ENCODE measurements at regions not wholly inside any gene's neighbourhood (a gene's known extent, or its start where the extent isn't known, plus 50 kb on each side); places are given as distances from the start of the nearest gene placed in this dataset.

- DNase-seq, result no peak
- Mint-ChIP-seq H3K36me3 (ENCODE audit: unreplicated experiment) (no peaks in the 10 kb centered on the region), H3K4me1 (ENCODE audit: low read depth, unreplicated experiment) (no peaks in the 10 kb centered on the region), H3K27me3 (ENCODE audit: unreplicated experiment) (no peaks in the 10 kb centered on the region), H3K27ac (ENCODE audit: unreplicated experiment) (no peak overlapping the region), H3K4me3 (ENCODE audit: unreplicated experiment) (no peak overlapping the region), H3K9me3 (ENCODE audit: unreplicated experiment) (peaks cover 4% of the 10 kb centered on the region)
- TF ChIP-seq CTCF (IDR thresholded peaks at IDR 0.05; ENCODE audit: partially characterized antibody, unreplicated experiment), result no peak
Observed at GRCh38 chr17:427891-428290, 75.3 kb upstream of the RPH3AL start.

DNA sequence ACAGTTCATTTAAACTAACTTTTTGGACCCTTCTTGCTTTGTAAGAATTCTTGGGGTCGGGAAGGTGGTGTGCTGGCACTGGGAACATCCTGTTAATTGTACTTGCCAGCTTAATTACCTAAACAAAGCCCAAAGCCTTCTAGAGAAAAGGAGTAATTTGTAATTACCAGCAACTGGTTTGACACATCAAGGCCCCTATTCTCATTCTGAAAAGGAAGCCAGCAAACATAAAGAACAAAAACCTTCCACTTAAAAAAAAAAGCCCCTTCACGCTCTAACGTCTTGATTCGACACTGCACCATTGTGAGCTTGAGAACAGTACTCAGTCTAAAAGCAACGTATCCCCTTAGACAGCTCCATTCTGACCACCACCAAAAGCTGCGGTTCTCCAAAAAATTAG lies 74.7 kb upstream of the RPH3AL start:
- Mint-ChIP-seq H3K4me3 (ENCODE audit: unreplicated experiment) (no peak overlapping the region), H3K27ac (ENCODE audit: unreplicated experiment) (no peak overlapping the region)

GRCh38 chr17:422196-422930 lies 69.8 kb upstream of the RPH3AL start:
- no peak for DNase-seq
- Mint-ChIP-seq H3K27me3 (ENCODE audit: unreplicated experiment) (peaks cover 2% of the 10 kb centered on the region), H3K9me3 (ENCODE audit: unreplicated experiment) (peaks cover 3% of the 10 kb centered on the region), H3K27ac (ENCODE audit: unreplicated experiment) (no peak overlapping the region), H3K36me3 (ENCODE audit: unreplicated experiment) (peaks cover 6% of the 10 kb centered on the region), H3K4me1 (ENCODE audit: low read depth, unreplicated experiment) (no peaks in the 10 kb centered on the region), H3K4me3 (ENCODE audit: unreplicated experiment) (no peak overlapping the region)
- TF ChIP-seq CTCF (IDR thresholded peaks at IDR 0.05; ENCODE audit: partially characterized antibody, unreplicated experiment), result no peak

More for the DNA sequence above, 74.7 kb upstream of the RPH3AL start:
- no peaks in the 10 kb centered on the region for H3K27me3 Mint-ChIP-seq (ENCODE audit: unreplicated experiment)
- H3K4me1 Mint-ChIP-seq (ENCODE audit: low read depth, unreplicated experiment), result no peaks in the 10 kb centered on the region
- no peak for DNase-seq
- no peak for TF ChIP-seq CTCF (IDR thresholded peaks at IDR 0.05; ENCODE audit: partially characterized antibody, unreplicated experiment)
- H3K36me3 Mint-ChIP-seq (ENCODE audit: unreplicated experiment), result no peaks in the 10 kb centered on the region
- peaks cover 4% of the 10 kb centered on the region for H3K9me3 Mint-ChIP-seq (ENCODE audit: unreplicated experiment)

DNA sequence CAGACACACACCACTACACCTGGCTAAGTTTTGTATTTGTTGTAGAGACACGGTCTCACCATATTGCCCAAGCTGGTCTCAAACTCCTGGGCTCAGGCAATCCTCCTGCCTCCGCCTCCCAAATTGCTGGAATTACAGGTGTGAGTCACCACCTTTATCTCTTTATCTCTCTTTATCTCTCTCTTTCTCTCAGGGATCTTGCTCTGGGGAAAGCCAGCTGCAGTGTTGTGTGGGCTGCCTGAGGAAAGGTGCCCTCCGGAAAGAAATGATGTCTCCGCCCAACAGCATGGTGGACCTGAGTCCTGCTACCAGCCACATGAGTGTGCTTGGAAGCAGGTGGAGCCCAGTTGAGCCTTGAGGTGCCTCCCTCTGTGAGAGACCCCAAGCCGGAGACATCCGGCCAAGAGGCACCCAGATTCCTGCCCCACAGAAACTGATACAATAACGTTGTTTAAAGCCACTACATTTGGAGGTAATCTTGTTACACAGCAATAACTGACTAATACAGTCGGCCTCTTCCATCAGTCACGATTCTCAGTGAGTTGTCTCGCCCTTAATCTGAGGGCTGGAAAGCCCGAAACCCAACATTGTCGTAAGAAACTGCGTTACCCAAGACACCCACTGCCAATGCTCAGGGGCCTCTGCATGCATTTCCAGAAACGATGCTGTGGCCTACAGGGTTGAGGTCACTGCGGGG lies 68.0 kb upstream of the RPH3AL start:
- H3K4me1 Mint-ChIP-seq (ENCODE audit: low read depth, unreplicated experiment), result no peaks in the 10 kb centered on the region
- no peak for TF ChIP-seq CTCF (IDR thresholded peaks at IDR 0.05; ENCODE audit: partially characterized antibody, unreplicated experiment)
- peaks cover 3% of the 10 kb centered on the region for H3K27me3 Mint-ChIP-seq (ENCODE audit: unreplicated experiment)
- H3K4me3 Mint-ChIP-seq (ENCODE audit: unreplicated experiment), result no peak overlapping the region
- H3K9me3 Mint-ChIP-seq (ENCODE audit: unreplicated experiment), result peaks cover 5% of the 10 kb centered on the region
- no peak overlapping the region for H3K27ac Mint-ChIP-seq (ENCODE audit: unreplicated experiment)
- peaks cover 6% of the 10 kb centered on the region for H3K36me3 Mint-ChIP-seq (ENCODE audit: unreplicated experiment)
- DNase-seq, result no peak

All from glutamatergic neuron (in vitro differentiated cells).